Large intestine (tissue), 3 donors: ENCODE measurements at regions not wholly inside any gene's neighbourhood (a gene's known extent, or its start where the extent isn't known, plus 50 kb on each side); places are given as distances from the start of the nearest gene placed in this dataset.

ENCODE experiments used
- DNase-seq, 2 donors: peaks; one replicate each; pipeline versions ENCODE4 v3.0.0 to v3.0.0-alpha.2; 2013
- H3K27ac ChIP-seq: one replicate; pipeline ENCODE4 v1.5.1; 2013; ENCODE audit warnings: low read length
- H3K27me3 ChIP-seq: 2 replicates; pipeline ENCODE4 v1.6.1; 2013; ENCODE audit warnings: low read length; ENCODE audit not compliant: control insufficient read depth, insufficient read depth
- H3K36me3 ChIP-seq: 2 replicates; pipeline ENCODE4 v1.6.1; 2013; ENCODE audit warnings: low read length; ENCODE audit not compliant: control insufficient read depth, insufficient read depth
- H3K4me1 ChIP-seq: one replicate; pipeline ENCODE4 v1.6.1; 2013; ENCODE audit warnings: low read length; ENCODE audit not compliant: control insufficient read depth, insufficient read depth
- H3K4me3 ChIP-seq: one replicate; pipeline ENCODE4 v1.5.1; 2013; ENCODE audit warnings: low read length
- H3K9me3 ChIP-seq: one replicate; pipeline ENCODE4 v1.6.1; 2013; ENCODE audit warnings: mild to moderate bottlenecking, low read depth, low read length, moderate library complexity; ENCODE audit not compliant: control insufficient read depth
- WGBS: methylation state at CpG from one replicate; pipeline ENCODE4 v1.1.5; 2013; ENCODE audit warnings: low lambda C conversion rate; ENCODE audit not compliant: insufficient coverage; 5-methylcytosine and 5-hydroxymethylcytosine counted together

DNA sequence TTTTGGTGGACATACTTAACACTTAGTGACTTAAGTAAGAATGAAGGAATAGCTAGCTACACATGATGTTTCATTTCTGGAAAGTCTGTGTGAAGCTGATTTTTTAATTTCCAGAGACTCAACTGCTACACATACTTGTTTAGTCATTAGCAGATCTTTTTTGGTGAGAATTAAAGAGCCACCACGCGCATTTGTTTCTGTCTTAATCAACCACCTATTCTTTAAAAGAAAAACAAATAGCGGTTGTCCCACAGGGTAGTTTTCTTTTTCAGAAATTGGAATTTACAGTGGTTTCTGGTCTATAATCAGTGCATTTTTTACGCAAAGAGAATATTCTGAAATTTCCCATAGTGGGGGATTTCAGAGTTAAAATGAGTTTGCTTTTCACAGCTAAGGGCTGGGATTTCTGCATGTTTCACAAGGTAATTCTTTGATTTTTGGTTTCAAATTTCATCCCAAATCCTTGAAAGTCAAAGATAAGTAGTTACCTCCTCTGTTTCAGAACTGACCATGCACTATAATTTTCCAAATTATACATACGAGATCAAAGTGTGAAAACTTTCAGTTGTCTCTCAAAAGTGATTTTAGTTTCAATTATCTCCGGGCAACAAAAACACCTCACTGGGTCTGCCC is 631.0 kb upstream of the GRM7 start:
- H3K4me1 ChIP-seq, result no peaks in the 10 kb centered on the region
- no peaks in the 10 kb centered on the region for H3K9me3 ChIP-seq
- 100% methylated on average over 4 of the region's 6 CpGs for WGBS
- no peak overlapping the region for H3K4me3 ChIP-seq
- no peak overlapping the region for H3K27ac ChIP-seq
- H3K36me3 ChIP-seq, result no peaks in the 10 kb centered on the region
- no peak for DNase-seq
- H3K27me3 ChIP-seq, result no peaks in the 10 kb centered on the region

DNA sequence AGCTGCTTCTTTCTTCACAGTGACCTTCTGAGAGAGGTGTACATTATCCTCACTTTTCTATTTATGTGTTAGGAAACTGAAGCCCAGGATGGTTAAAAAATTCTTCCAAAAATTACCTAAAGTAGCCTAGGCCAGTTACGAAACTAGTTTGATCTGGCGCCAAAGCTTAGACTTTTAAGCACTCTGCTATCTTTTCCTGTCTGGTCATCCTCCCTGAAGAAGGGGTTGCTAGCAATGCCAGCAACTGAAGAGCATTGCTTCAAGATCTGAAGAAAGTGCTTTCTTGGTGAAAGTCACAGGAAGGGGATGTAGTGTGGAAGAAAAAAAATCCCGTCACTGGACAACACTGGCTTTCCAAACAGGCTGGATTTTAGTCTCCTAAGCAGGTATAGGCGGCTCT is 618.8 kb upstream of the GRM7 start:
- no peak for DNase-seq
- 100% methylated on average over 2 of the region's 4 CpGs for WGBS
- Histone ChIP-seq H3K4me1 (no peaks in the 10 kb centered on the region), H3K9me3 (no peaks in the 10 kb centered on the region), H3K36me3 (no peaks in the 10 kb centered on the region), H3K27ac (no peak overlapping the region), H3K27me3 (no peaks in the 10 kb centered on the region), H3K4me3 (no peak overlapping the region)

DNA sequence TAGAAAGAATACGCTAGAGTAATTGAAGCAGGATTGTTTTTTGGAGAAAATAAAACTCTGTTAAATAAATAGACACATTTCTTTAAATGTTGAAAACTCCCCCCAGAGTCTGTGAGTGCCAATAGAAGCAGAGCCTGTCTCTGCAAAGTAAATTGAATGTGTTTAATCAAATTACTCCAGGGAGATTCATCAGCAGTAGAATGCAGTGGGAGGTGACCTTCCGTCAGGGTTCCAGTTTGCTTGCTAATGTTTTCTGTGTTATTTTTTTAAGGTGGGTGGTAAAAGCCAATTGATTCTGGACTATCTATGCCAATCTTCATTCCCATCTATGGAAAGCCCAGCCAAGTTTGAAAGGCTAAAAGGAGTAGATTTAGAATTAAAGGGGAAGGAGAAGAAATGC is 612.4 kb upstream of the GRM7 start:
- no peaks in the 10 kb centered on the region for H3K27me3 ChIP-seq
- H3K4me3 ChIP-seq, result no peak overlapping the region
- no peaks in the 10 kb centered on the region for H3K36me3 ChIP-seq
- WGBS, result 57% methylated on average over 1 of the region's 2 CpGs
- no peak for DNase-seq
- H3K27ac ChIP-seq, result no peak overlapping the region
- no peaks in the 10 kb centered on the region for H3K4me1 ChIP-seq
- no peaks in the 10 kb centered on the region for H3K9me3 ChIP-seq

GRCh38 chr3:6249679-6250078 is 611.2 kb upstream of the GRM7 start:
- Histone ChIP-seq H3K27me3 (no peaks in the 10 kb centered on the region), H3K36me3 (no peaks in the 10 kb centered on the region), H3K4me1 (no peaks in the 10 kb centered on the region), H3K9me3 (no peaks in the 10 kb centered on the region), H3K4me3 (no peak overlapping the region), H3K27ac (no peak overlapping the region)
- no CpG with 5 or more reads among the region's 3 CpGs for WGBS
- DNase-seq, result no peak

DNA sequence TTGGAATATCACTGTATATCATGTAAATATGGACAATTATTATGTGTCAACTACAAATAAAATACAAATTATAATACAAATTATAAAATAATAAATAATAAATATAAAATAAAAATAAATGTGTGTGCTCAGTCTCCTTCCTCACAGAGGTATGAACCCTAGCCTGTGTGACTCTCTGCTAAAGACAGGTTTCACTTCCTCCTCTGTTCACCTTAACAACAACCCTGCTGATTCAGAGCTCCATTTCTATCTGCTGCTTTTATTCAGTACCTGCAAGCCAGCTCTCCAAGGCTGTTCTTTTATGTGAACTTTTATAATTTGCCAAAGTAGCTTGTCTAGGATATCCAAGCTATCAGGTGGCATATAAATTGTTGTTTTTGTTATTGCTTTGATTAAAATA is 610.7 kb upstream of the GRM7 start:
- DNase-seq, result no peak
- H3K4me1 ChIP-seq, result no peaks in the 10 kb centered on the region
- no peak overlapping the region for H3K4me3 ChIP-seq
- no peaks in the 10 kb centered on the region for H3K27me3 ChIP-seq
- no peak overlapping the region for H3K27ac ChIP-seq
- H3K9me3 ChIP-seq, result no peaks in the 10 kb centered on the region
- H3K36me3 ChIP-seq, result no peaks in the 10 kb centered on the region

GRCh38 chr3:6251612-6252400 is 609.1 kb upstream of the GRM7 start:
- Histone ChIP-seq H3K27me3 (no peaks in the 10 kb centered on the region), H3K4me3 (no peak overlapping the region), H3K36me3 (no peaks in the 10 kb centered on the region), H3K27ac (no peak overlapping the region), H3K4me1 (no peaks in the 10 kb centered on the region), H3K9me3 (no peaks in the 10 kb centered on the region)
- no CpG with 5 or more reads among the region's 2 CpGs for WGBS
- DNase-seq, result no peak

DNA sequence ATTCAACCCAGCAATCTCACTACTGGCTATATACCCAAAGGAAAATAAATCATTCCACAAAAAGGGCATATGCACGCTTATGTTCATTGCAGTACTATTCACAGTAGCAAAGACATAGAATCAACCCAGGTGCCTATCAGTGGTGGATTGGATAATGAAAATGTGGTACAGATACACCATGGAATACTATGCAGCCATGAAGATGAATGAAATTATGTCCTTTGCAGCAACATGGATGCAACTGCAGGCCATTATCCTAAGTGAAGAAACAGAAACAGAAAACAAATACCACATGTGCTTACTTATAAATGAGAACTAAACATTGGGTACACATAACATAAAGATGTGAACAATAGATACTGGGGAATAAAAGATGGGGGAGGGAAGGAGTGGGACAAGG is 606.4 kb upstream of the GRM7 start:
- Histone ChIP-seq H3K4me1 (no peaks in the 10 kb centered on the region), H3K27me3 (no peaks in the 10 kb centered on the region), H3K27ac (no peak overlapping the region), H3K36me3 (no peaks in the 10 kb centered on the region), H3K4me3 (no peak overlapping the region), H3K9me3 (no peaks in the 10 kb centered on the region)
- 100% methylated on average over 1 of the region's 1 CpG for WGBS
- DNase-seq, result no peak

- WGBS, result no CpG with 5 or more reads among the region's 6 CpGs
- Histone ChIP-seq H3K36me3 (no peaks in the 10 kb centered on the region), H3K27me3 (no peaks in the 10 kb centered on the region), H3K4me3 (no peak overlapping the region), H3K9me3 (no peaks in the 10 kb centered on the region), H3K27ac (no peak overlapping the region), H3K4me1 (no peaks in the 10 kb centered on the region)
- no peak for DNase-seq
These were observed 605.7 kb upstream of the GRM7 start for GRCh38 chr3:6255229-6255628.

DNA sequence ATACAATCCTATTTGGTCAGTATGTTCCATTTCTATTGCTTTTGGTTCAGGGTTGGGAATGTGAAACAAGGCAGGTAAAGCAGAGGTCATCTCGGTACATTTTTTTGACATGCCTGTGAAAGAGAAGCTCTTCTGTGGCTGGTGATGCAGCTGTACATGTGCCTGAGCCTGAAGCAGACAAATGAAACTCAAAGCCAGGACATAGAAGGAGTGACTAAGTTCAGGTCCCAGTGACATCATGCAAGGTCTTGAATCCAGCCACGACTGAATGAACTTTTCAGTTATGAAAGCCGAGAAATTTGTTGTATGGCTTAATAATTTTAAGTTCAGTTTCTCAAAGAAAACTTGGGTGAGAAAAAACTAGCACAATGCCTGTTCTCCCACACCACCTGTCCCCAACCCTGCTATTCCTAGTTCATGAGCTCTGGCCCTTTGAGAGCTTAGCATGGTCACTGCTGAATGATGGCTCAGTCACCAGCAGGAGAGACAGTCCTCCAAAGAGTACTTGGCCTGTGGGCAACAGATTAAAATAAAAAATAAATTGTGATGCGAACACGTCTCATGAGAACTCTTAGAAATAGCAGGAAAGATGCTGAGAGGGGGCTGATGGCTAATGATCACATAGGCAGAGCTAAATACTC is 600.2 kb upstream of the GRM7 start:
- WGBS, result 90% methylated on average over 2 of the region's 5 CpGs
- no peak overlapping the region for H3K27ac ChIP-seq
- no peaks in the 10 kb centered on the region for H3K9me3 ChIP-seq
- no peaks in the 10 kb centered on the region for H3K36me3 ChIP-seq
- no peak overlapping the region for H3K4me3 ChIP-seq
- no peaks in the 10 kb centered on the region for H3K4me1 ChIP-seq
- no peak for DNase-seq
- H3K27me3 ChIP-seq, result no peaks in the 10 kb centered on the region

GRCh38 chr3:6262010-6262409 is 598.9 kb upstream of the GRM7 start:
- no peaks in the 10 kb centered on the region for H3K4me1 ChIP-seq
- no peak overlapping the region for H3K27ac ChIP-seq
- no peaks in the 10 kb centered on the region for H3K9me3 ChIP-seq
- no peak for DNase-seq
- no peaks in the 10 kb centered on the region for H3K27me3 ChIP-seq
- no peaks in the 10 kb centered on the region for H3K36me3 ChIP-seq
- WGBS, result no CpG with 5 or more reads among the region's 2 CpGs
- no peak overlapping the region for H3K4me3 ChIP-seq
